HCT116 (cell line): ENCODE measurements at regions not wholly inside any gene's neighbourhood (a gene's known extent, or its start where the extent isn't known, plus 50 kb on each side); places are given as distances from the start of the nearest gene placed in this dataset.

Experiments
- ATAC-seq: fragments of 200-7000 bp; cut with Tn5 transposase; 2 replicates; pipeline ENCODE4 v1.9.1; 2020; ENCODE audit warnings: mild to moderate bottlenecking, moderate library complexity
- BruUV-seq: library from RNA; stranded (reverse); fragments of 400-500 nt; replicated peaks from 2 replicates; lab custom pipeline; 2021; lab: Mats Ljungman, UMichigan
- CTCF ChIA-PET: fragments of 300-600 bp; sonication (Branson Sonifier 250); formaldehyde crosslinking; loops from one replicate; lab custom pipeline; 2021; ENCODE audit warnings: antibody characterized with exemption; lab: Charles Lee
- POLR2A ChIA-PET: fragments of 300-600, 350-600 bp; sonication (Branson Sonifier 250); formaldehyde crosslinking; loops from one replicate; lab custom pipeline; 2021; ENCODE audit warnings: antibody characterized with exemption; lab: Charles Lee
- RAD21 ChIA-PET, 2 experiments: fragments of 300-600 bp; sonication (Branson Sonifier 250); formaldehyde crosslinking; loops; one replicate each; lab custom pipeline; 2023; ENCODE audit warnings: low total read pairs in 2 of 2; ENCODE audit not compliant: uncharacterized antibody in 2 of 2, unreplicated experiment in 2 of 2, low non-redundant PET in 1 of 2; lab: Charles Lee
- DNase-seq: peaks from one replicate; pipeline ENCODE4 v3.0.0-alpha.2; 2010; ENCODE audit warnings: low read depth, low spot score
- H2AFZ ChIP-seq: fragments of 200-600 bp; shearing (Covaris generic), sonication (generic); 2 replicates; pipeline ENCODE4 v1.6.1; 2017; ENCODE audit warnings: low read depth, mixed run types, mixed read lengths, antibody characterized with exemption, low read length; ENCODE audit not compliant: poor library complexity, severe bottlenecking
- H3K27ac ChIP-seq: 2 replicates; pipeline ENCODE4 v1.5.1; 2012; ENCODE audit warnings: low read depth, low read length
- H3K27me3 ChIP-seq: fragments of 200-600 bp; sonication (generic); 2 replicates; pipeline ENCODE4 v1.6.1; 2016; ENCODE audit warnings: mixed run types, low read length, mixed read lengths; ENCODE audit not compliant: insufficient read depth
- H3K36me3 ChIP-seq, 2 experiments: fragments of 200-500 bp in 1 of 2; fragments of 200-600 bp in 1 of 2; sonication (Bioruptor generic) in 1 of 2; sonication (generic) in 1 of 2; 2 replicates each; pipeline versions ENCODE4 v1.5.1 to v1.6.1; 2014 to 2016; ENCODE audit warnings: low read length in 2 of 2, inconsistent platforms in 1 of 2, mixed read lengths in 1 of 2, mixed run types in 1 of 2; ENCODE audit not compliant: insufficient read depth in 2 of 2, control insufficient read depth in 1 of 2
- H3K4me1 ChIP-seq, 2 experiments: fragments of 200-600 bp in 1 of 2; sonication (generic) in 1 of 2; 2 replicates each; pipeline versions ENCODE4 v1.5.1 to v1.6.1; 2012 to 2017; ENCODE audit warnings: low read length in 2 of 2, inconsistent platforms in 1 of 2, mild to moderate bottlenecking in 1 of 2, mixed read lengths in 1 of 2, mixed run types in 1 of 2, moderate library complexity in 1 of 2; ENCODE audit not compliant: insufficient read depth in 2 of 2, control insufficient read depth in 1 of 2
- H3K4me2 ChIP-seq: fragments of 200-600 bp; sonication (generic); 2 replicates; pipeline ENCODE4 v1.6.1; 2017; ENCODE audit warnings: mixed run types, low read length, mixed read lengths
- H3K4me3 ChIP-seq, 2 experiments: fragments of 200-600 bp in 1 of 2; sonication (generic) in 1 of 2; replicated peaks in 1 of 2; 2 replicates each; pipeline ENCODE4 v1.5.1; 2011 to 2016; ENCODE audit warnings: low read length in 2 of 2, control low read depth in 1 of 2, low read depth in 1 of 2, mild to moderate bottlenecking in 1 of 2, mixed read lengths in 1 of 2, mixed run types in 1 of 2
- H3K79me2 ChIP-seq: fragments of 200-600 bp; sonication (generic); 2 replicates; pipeline ENCODE4 v1.6.1; 2017; ENCODE audit warnings: mild to moderate bottlenecking, mixed run types, low read length, moderate library complexity, mixed read lengths; ENCODE audit not compliant: insufficient read depth
- H3K9ac ChIP-seq: fragments of 200-600 bp; sonication (generic); 2 replicates; pipeline ENCODE4 v1.6.1; 2016; ENCODE audit warnings: low read length, mixed read lengths
- H3K9me2 ChIP-seq: fragments of 200-600 bp; sonication (generic), shearing (Covaris generic); 2 replicates; pipeline ENCODE4 v1.6.1; 2017; ENCODE audit warnings: mixed run types, mild to moderate bottlenecking, moderate library complexity; ENCODE audit not compliant: insufficient read depth
- H3K9me3 ChIP-seq, 2 experiments: fragments of 200-500 bp in 1 of 2; fragments of 200-600 bp in 1 of 2; sonication (Bioruptor generic) in 1 of 2; sonication (generic) in 1 of 2; 2 replicates each; pipeline ENCODE4 v1.6.1; 2014 to 2017; ENCODE audit warnings: low read length in 2 of 2, mixed read lengths in 2 of 2, inconsistent platforms in 1 of 2, low read depth in 1 of 2, mild to moderate bottlenecking in 1 of 2, mixed run types in 1 of 2, moderate library complexity in 1 of 2; ENCODE audit not compliant: control insufficient read depth in 1 of 2, insufficient read depth in 1 of 2
- H4K20me1 ChIP-seq: fragments of 200-600 bp; sonication (generic), shearing (Covaris generic); 2 replicates; pipeline ENCODE4 v1.6.1; 2017; ENCODE audit warnings: mixed run types, mild to moderate bottlenecking, moderate library complexity; ENCODE audit not compliant: insufficient read depth
- CBX3 ChIP-seq: IDR thresholded peaks from 2 replicates; pipeline ENCODE4 v1.6.1; 2012; ENCODE audit warnings: low read depth
- CEBPB ChIP-seq: IDR thresholded peaks from 2 replicates; pipeline ENCODE4 v1.6.1; 2012; ENCODE audit warnings: low read depth
- ELF1 ChIP-seq: IDR thresholded peaks from 2 replicates; pipeline ENCODE4 v1.6.1; 2012; ENCODE audit warnings: low read depth, borderline replicate concordance
- EZH2phosphoT487 ChIP-seq: fragments of 200-600 bp; IDR thresholded peaks from 2 replicates; pipeline ENCODE4 v1.6.1; 2018; ENCODE audit warnings: antibody characterized with exemption, borderline replicate concordance
- JUND ChIP-seq: IDR thresholded peaks from 2 replicates; pipeline ENCODE4 v1.6.1; 2012
- RAD21 ChIP-seq: IDR thresholded peaks from 2 replicates; pipeline ENCODE4 v1.6.1; 2012; ENCODE audit warnings: low read depth, mild to moderate bottlenecking
- YY1 ChIP-seq: IDR thresholded peaks from 2 replicates; pipeline ENCODE4 v1.6.1; 2011; ENCODE audit warnings: low read length, low read depth, moderate library complexity, mild to moderate bottlenecking; ENCODE audit not compliant: insufficient replicate concordance; ENCODE audit errors: extremely low read depth
- ZNF274 ChIP-seq: fragments of 200-500 bp; sonication (Bioruptor generic); IDR thresholded peaks from 2 replicates; pipeline ENCODE4 v1.6.1; 2014; ENCODE audit warnings: mild to moderate bottlenecking, low read depth, low read length, inconsistent platforms
- intact Hi-C: fragments of 100-400 bp; cut with micrococcal nuclease; formaldehyde crosslinking; loops from 2 replicates; pipeline ENCODE4 v1.10.0; 2022
- TF ChIP-seq, protein P1 (sequence below): IDR thresholded peaks from 2 replicates; pipeline ENCODE4 v1.6.1; 2012
- TF ChIP-seq, protein P2 (sequence below): IDR thresholded peaks from 2 replicates; pipeline ENCODE4 v1.6.1; 2012; ENCODE audit warnings: low read depth

DNA sequence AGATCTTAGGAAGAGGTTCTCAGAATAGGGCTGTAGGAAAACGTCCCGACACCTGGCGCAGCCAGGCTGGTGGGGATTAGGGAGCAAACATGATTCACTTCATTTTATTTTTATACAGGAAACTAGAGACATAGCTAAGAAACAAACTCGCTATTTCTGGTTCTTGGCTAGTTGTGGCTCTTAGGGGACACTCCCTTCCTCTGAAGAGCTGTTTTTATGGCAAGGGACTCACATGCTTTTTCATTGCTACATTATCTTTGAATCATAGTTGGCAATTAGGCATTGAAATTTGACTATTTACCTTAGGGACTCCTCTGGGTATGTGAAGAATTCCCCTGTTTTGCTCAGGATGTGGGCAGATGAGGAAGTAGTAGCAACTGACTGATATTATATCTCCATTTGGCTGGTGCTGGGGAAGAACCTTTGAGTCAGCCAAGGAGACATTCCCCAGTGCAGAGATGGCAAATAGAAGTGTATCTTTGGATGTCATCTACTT lies 174.5 kb downstream of the SMIM20 start:
- ChIA-PET CTCF (no interaction called here), POLR2A (no interaction called here), RAD21 (no interaction called here)
- Histone ChIP-seq H3K4me1 (peaks cover 0 to 13% of the 10 kb centered on the region in 2 experiments; a peak in 2 of 4 replicates), H3K4me2 (no peak overlapping the region), H3K36me3 (no peaks in the 10 kb centered on the region), H3K9me3 (peaks cover 6 to 9% of the 10 kb centered on the region in 2 experiments; a peak in 3 of 4 replicates), H3K27me3 (no peaks in the 10 kb centered on the region), H3K9ac (no peak overlapping the region), H3K79me2 (no peaks in the 10 kb centered on the region), H2AFZ (no peak overlapping the region), H3K27ac (no peak overlapping the region), H4K20me1 (no peaks in the 10 kb centered on the region), H3K9me2 (no peaks in the 10 kb centered on the region), H3K4me3 (no peak overlapping the region)
- ATAC-seq, result no peak
- DNase-seq, result no peak
- TF ChIP-seq, protein P1, sequence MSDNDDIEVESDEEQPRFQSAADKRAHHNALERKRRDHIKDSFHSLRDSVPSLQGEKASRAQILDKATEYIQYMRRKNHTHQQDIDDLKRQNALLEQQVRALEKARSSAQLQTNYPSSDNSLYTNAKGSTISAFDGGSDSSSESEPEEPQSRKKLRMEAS, result no peak
- TF ChIP-seq ZNF274, result no peak
- no peak for TF ChIP-seq CBX3
- TF ChIP-seq RAD21, result no peak
- no peak for TF ChIP-seq ELF1
- TF ChIP-seq, protein P2, sequence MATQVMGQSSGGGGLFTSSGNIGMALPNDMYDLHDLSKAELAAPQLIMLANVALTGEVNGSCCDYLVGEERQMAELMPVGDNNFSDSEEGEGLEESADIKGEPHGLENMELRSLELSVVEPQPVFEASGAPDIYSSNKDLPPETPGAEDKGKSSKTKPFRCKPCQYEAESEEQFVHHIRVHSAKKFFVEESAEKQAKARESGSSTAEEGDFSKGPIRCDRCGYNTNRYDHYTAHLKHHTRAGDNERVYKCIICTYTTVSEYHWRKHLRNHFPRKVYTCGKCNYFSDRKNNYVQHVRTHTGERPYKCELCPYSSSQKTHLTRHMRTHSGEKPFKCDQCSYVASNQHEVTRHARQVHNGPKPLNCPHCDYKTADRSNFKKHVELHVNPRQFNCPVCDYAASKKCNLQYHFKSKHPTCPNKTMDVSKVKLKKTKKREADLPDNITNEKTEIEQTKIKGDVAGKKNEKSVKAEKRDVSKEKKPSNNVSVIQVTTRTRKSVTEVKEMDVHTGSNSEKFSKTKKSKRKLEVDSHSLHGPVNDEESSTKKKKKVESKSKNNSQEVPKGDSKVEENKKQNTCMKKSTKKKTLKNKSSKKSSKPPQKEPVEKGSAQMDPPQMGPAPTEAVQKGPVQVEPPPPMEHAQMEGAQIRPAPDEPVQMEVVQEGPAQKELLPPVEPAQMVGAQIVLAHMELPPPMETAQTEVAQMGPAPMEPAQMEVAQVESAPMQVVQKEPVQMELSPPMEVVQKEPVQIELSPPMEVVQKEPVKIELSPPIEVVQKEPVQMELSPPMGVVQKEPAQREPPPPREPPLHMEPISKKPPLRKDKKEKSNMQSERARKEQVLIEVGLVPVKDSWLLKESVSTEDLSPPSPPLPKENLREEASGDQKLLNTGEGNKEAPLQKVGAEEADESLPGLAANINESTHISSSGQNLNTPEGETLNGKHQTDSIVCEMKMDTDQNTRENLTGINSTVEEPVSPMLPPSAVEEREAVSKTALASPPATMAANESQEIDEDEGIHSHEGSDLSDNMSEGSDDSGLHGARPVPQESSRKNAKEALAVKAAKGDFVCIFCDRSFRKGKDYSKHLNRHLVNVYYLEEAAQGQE, result no peak
- TF ChIP-seq YY1, result no peak
- no peak for TF ChIP-seq CEBPB
- no peak for TF ChIP-seq EZH2phosphoT487
- no peak for TF ChIP-seq JUND
- intact Hi-C loops, result no loop called here
- no TSS peak for BruUV-seq
